ENCODE measurements at regions not wholly inside any gene's neighbourhood (a gene's known extent, or its start where the extent isn't known, plus 50 kb on each side); places are given as distances from the start of the nearest gene placed in this dataset.

- TF ChIP-seq POLR2AphosphoS5 (IDR thresholded peaks at IDR 0.05; ENCODE audit: borderline replicate concordance, low read depth, low read length) (no peak), EZH2 (IDR thresholded peaks at IDR 0.05) (no peak), FOXP2 (optimal IDR thresholded peaks at IDR 0.05; ENCODE audit: control extremely low read depth, extremely low read length, insufficient read depth) (no peak)
Measured at GRCh38 chr7:69070476-69070875, 527.8 kb upstream of the AUTS2 start.
